Lower leg skin (tissue), 4 donors: ENCODE measurements at regions not wholly inside any gene's neighbourhood (a gene's known extent, or its start where the extent isn't known, plus 50 kb on each side); places are given as distances from the start of the nearest gene placed in this dataset.
A peak's percentile ranks its signal among the peaks of the same experiment; 100 is the strongest.

Experiments
- DNase-seq, 2 donors: peaks; one replicate each; pipeline ENCODE4 v3.0.0-alpha.2; 2019; ENCODE audit warnings: low spot score in 2 of 2
- H3K4me3 ChIP-seq: fragments of 200-600 bp; sonication (generic); 2 replicates; pipeline ENCODE4 v1.5.1; 2017; ENCODE audit warnings: mild to moderate bottlenecking, low read depth; ENCODE audit not compliant: poor library complexity, severe bottlenecking
- CTCF ChIP-seq, 3 donors: fragments of 450-650 bp; IDR thresholded peaks; one replicate each; pipeline ENCODE4 v1.5.1; 2016; ENCODE audit warnings: antibody characterized with exemption in 3 of 3, mild to moderate bottlenecking in 3 of 3, moderate library complexity in 2 of 3
- POLR2A ChIP-seq, 2 donors: fragments of 450-650 bp; IDR thresholded peaks; one replicate each; pipeline ENCODE4 v1.6.1; 2016 to 2017; ENCODE audit warnings: antibody characterized with exemption in 2 of 2, mild to moderate bottlenecking in 1 of 2, moderate library complexity in 1 of 2
- WGBS, 2 donors: methylation state at CpG; one replicate each; pipeline ENCODE4 v1.1.5; 2018; 5-methylcytosine and 5-hydroxymethylcytosine counted together
- intact Hi-C: fragments of 100-400 bp; cut with DNase I; formaldehyde crosslinking; loops from one replicate; pipeline ENCODE4 v1.15.0; 2023; ENCODE audit warnings: low total_unique reads

GRCh38 chr5:167916261-167916691, 375.2 kb upstream of the WWC1 start:
- WGBS, 2 donors = 55 to 60% methylated on average over 8 of the region's 8 CpGs

GRCh38 chr5:167916706-167917105, 374.7 kb upstream of the WWC1 start:
- no peak overlapping the region for H3K4me3 ChIP-seq

More at GRCh38 chr5:167916261-167916691, 375.2 kb upstream of the WWC1 start:
- intact Hi-C loops = no loop called here
- TF ChIP-seq CTCF (IDR thresholded peaks at IDR 0.05) (no peak), POLR2A (IDR thresholded peaks at IDR 0.05) (no peak)
- H3K4me3 ChIP-seq = no peak overlapping the region
- DNase-seq = no peak

GRCh38 chr5:167918184-167918812, 373.1 kb upstream of the WWC1 start:
- no peak for TF ChIP-seq CTCF (IDR thresholded peaks at IDR 0.05)
- intact Hi-C loops = no loop called here
- 68 to 73% methylated on average over 11 of the region's 11 CpGs for WGBS, 2 donors

More at GRCh38 chr5:167916706-167917105, 374.7 kb upstream of the WWC1 start:
- intact Hi-C loops = no loop called here
- peak in 1 of 2 donors; percentile 33 for DNase-seq
- 27 to 38% methylated on average over 4 of the region's 4 CpGs for WGBS, 2 donors
- TF ChIP-seq POLR2A (IDR thresholded peaks at IDR 0.05) (no peak), CTCF (IDR thresholded peaks at IDR 0.05) (no peak)

GRCh38 chr5:167918813-167919483, 372.5 kb upstream of the WWC1 start:
- WGBS, 2 donors = 53 to 63% methylated on average over 11 of the region's 11 CpGs
- no peak for DNase-seq
- intact Hi-C loops = no loop called here
- H3K4me3 ChIP-seq = no peak overlapping the region
- no peak for TF ChIP-seq POLR2A (IDR thresholded peaks at IDR 0.05)
- no peak for TF ChIP-seq CTCF (IDR thresholded peaks at IDR 0.05)

More at GRCh38 chr5:167918184-167918812, 373.1 kb upstream of the WWC1 start:
- DNase-seq = no peak
- H3K4me3 ChIP-seq = no peak overlapping the region

GRCh38 chr5:167920589-167920988, 370.9 kb upstream of the WWC1 start:
- WGBS, 2 donors = 65 to 74% methylated on average over 2 of the region's 2 CpGs
- TF ChIP-seq POLR2A (IDR thresholded peaks at IDR 0.05) (no peak), CTCF (IDR thresholded peaks at IDR 0.05) (no peak)
- no peak for DNase-seq
- intact Hi-C loops = no loop called here
- no peak overlapping the region for H3K4me3 ChIP-seq
